Bronchial epithelial cell (primary cell): ENCODE measurements at regions not wholly inside any gene's neighbourhood (a gene's known extent, or its start where the extent isn't known, plus 50 kb on each side); places are given as distances from the start of the nearest gene placed in this dataset.
"Not testable (repeated sequence)": the region's sequence is repeated elsewhere in the genome, so short reads cannot be mapped to it uniquely, and the experiment has no call there.

Experiments
- DNase-seq: peaks from one replicate; pipeline ENCODE4 v3.0.0-alpha.2; 2010; ENCODE audit warnings: low read depth
- FAIRE-seq: peaks from 2 replicates; lab custom pipeline; 2011; peaks lifted over from hg19 to GRCh38; lab: Jason Lieb, UNC
- H3K27me3 ChIP-seq: 2 replicates; pipeline ENCODE4 v1.5.1; 2011; ENCODE audit warnings: low read length; ENCODE audit not compliant: control insufficient read depth, insufficient read depth
- H3K36me3 ChIP-seq: 2 replicates; pipeline ENCODE4 v1.5.1; 2011; ENCODE audit warnings: low read length; ENCODE audit not compliant: control insufficient read depth, insufficient read depth
- H3K4me3 ChIP-seq: 2 replicates; pipeline ENCODE4 v1.5.1; 2011; ENCODE audit warnings: mild to moderate bottlenecking, low read depth, low read length, control low read depth
- CTCF ChIP-seq: IDR thresholded peaks from 2 replicates; pipeline ENCODE4 v1.5.1; 2011; ENCODE audit warnings: mild to moderate bottlenecking, moderate library complexity, low read length, control low read depth, inconsistent platforms; ENCODE audit not compliant: insufficient read depth, severe bottlenecking

DNA sequence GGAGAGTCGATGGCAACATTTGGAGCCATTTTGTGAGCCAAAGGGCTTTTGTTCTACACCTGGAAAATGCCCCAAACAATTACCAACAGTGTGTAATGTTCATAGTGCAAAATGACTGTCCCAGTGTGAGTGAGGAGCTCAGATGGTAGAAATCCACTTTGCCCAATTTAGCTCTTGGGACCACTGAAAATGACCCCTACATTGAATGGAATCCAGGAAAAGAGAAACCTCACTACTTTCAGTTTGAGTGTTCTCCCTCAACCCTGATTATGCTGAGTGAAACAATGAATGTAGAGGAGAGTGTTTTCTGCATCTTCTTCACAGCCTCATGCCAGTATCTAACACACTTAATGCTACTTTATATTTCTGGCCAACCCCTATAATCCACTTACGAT is 84.9 kb upstream of the NRN1 start:
- H3K36me3 ChIP-seq, result no peaks in the 10 kb centered on the region
- FAIRE-seq, result no peak
- DNase-seq, result no peak
- no peak for TF ChIP-seq CTCF
- H3K4me3 ChIP-seq, result no peak overlapping the region
- no peaks in the 10 kb centered on the region for H3K27me3 ChIP-seq

GRCh38 chr6:6090861-6091607 is 84.3 kb upstream of the NRN1 start:
- DNase-seq (no peak), FAIRE-seq (no peak)
- no peak for TF ChIP-seq CTCF
- Histone ChIP-seq H3K27me3 (no peaks in the 10 kb centered on the region), H3K4me3 (no peak overlapping the region), H3K36me3 (no peaks in the 10 kb centered on the region)

- no peak overlapping the region for H3K4me3 ChIP-seq
- FAIRE-seq, result no peak
- H3K27me3 ChIP-seq, result no peaks in the 10 kb centered on the region
- no peak for DNase-seq
- no peak for TF ChIP-seq CTCF
- H3K36me3 ChIP-seq, result no peaks in the 10 kb centered on the region
Measured at GRCh38 chr6:6085928-6086668, 79.4 kb upstream of the NRN1 start.

DNA sequence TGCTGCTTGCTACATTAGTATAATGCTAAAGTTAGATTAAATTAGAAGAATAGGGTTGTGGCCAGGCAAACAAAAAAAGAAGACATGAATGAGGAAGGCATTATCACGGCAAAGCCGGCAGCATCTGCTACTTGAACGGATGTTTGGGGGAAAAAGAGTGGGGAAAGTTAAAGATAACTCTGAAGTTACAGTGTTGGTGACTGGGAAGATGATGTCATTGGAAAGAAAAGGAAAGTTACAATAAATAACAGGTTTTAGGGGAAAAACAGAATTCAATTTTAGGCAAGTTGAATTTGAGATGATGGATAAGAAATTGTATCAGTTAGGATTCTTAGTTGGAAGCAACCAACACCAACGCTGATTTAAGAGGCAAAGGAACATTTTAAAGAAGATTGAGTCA is 74.2 kb upstream of the NRN1 start:
- no peaks in the 10 kb centered on the region for H3K36me3 ChIP-seq
- no peak overlapping the region for H3K4me3 ChIP-seq
- FAIRE-seq (no peak), DNase-seq (no peak)
- no peak for TF ChIP-seq CTCF
- no peaks in the 10 kb centered on the region for H3K27me3 ChIP-seq

DNA sequence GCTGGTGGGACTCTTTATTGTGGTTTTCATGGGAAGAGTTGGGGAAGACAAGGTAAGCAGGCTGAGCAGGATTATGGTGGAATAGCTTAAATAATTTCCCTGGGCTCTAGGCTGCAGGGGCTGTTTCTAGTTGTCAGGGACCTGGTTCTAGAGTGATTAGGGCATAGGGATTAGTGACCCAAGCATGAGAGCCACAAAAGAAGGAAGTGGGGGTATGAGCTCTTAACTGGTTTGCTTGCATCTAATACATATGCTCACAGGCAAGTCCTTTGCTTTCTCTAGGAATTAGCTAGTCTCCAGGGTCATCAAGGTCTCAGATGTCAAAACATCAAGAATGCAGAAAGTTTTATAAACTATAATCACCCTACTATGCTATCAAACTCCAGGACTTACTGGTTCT is 67.5 kb upstream of the NRN1 start:
- TF ChIP-seq CTCF, result no peak
- Histone ChIP-seq H3K27me3 (no peaks in the 10 kb centered on the region), H3K36me3 (no peaks in the 10 kb centered on the region), H3K4me3 (no peak overlapping the region)
- FAIRE-seq (no peak), DNase-seq (no peak)

GRCh38 chr6:6068157-6068556 is 61.4 kb upstream of the NRN1 start:
- H3K4me3 ChIP-seq, H3K36me3 ChIP-seq, DNase-seq, FAIRE-seq, H3K27me3 ChIP-seq: not testable (repeated sequence)
